GM19463 (cell line): ENCODE measurements at regions not wholly inside any gene's neighbourhood (a gene's known extent, or its start where the extent isn't known, plus 50 kb on each side); places are given as distances from the start of the nearest gene placed in this dataset.

Source experiments
- ATAC-seq: cut with Tn5 transposase; IDR thresholded peaks from one replicate; pipeline ENCODE4 v1.9.1; 2021; ENCODE audit warnings: mild to moderate bottlenecking, moderate library complexity; ENCODE audit not compliant: unreplicated experiment

- ATAC-seq: no peak
Measured at GRCh38 chr16:26647870-26648269, 418.9 kb upstream of the C16orf82 start.

- ATAC-seq: no peak
Measured at GRCh38 chr16:26648851-26649250, 417.9 kb upstream of the C16orf82 start.

- ATAC-seq: no peak
Measured at GRCh38 chr16:26649381-26650045, 417.2 kb upstream of the C16orf82 start.

- ATAC-seq: no peak
Measured at GRCh38 chr16:26651464-26651863, 415.3 kb upstream of the C16orf82 start.

GRCh38 chr16:26651884-26652283 is 414.8 kb upstream of the C16orf82 start:
- ATAC-seq: no peak

- no peak for ATAC-seq
Measured at GRCh38 chr16:26658486-26658885, 408.2 kb upstream of the C16orf82 start.

GRCh38 chr16:26658915-26659314 is 407.8 kb upstream of the C16orf82 start:
- no peak for ATAC-seq

GRCh38 chr16:26664086-26664485 is 402.6 kb upstream of the C16orf82 start:
- ATAC-seq: no peak

- no peak for ATAC-seq
Measured at GRCh38 chr16:26665166-26665939, 401.4 kb upstream of the C16orf82 start.

- ATAC-seq: no peak
Measured at GRCh38 chr16:26666486-26666885, 400.2 kb upstream of the C16orf82 start.

- no peak for ATAC-seq
Measured at GRCh38 chr16:26667307-26667706, 399.4 kb upstream of the C16orf82 start.

- no peak for ATAC-seq
Measured at GRCh38 chr16:26668026-26668425, 398.7 kb upstream of the C16orf82 start.

GRCh38 chr16:26672206-26672605 is 394.5 kb upstream of the C16orf82 start:
- ATAC-seq: no peak

- ATAC-seq: no peak
Measured at GRCh38 chr16:26673011-26673410, 393.7 kb upstream of the C16orf82 start.

- ATAC-seq: no peak
Measured at GRCh38 chr16:26680671-26681070, 386.1 kb upstream of the C16orf82 start.

- ATAC-seq: no peak
Measured at GRCh38 chr16:26688105-26688504, 378.6 kb upstream of the C16orf82 start.

- ATAC-seq: no peak
Measured at GRCh38 chr16:26688699-26689098, 378.0 kb upstream of the C16orf82 start.

- ATAC-seq: no peak
Measured at GRCh38 chr16:26692658-26693057, 374.1 kb upstream of the C16orf82 start.

- no peak for ATAC-seq
Measured at GRCh38 chr16:26697807-26698206, 368.9 kb upstream of the C16orf82 start.

- ATAC-seq: no peak
Measured at GRCh38 chr16:26700250-26700649, 366.5 kb upstream of the C16orf82 start.

GRCh38 chr16:26701243-26701886 is 365.4 kb upstream of the C16orf82 start:
- no peak for ATAC-seq

- ATAC-seq: no peak
Measured at GRCh38 chr16:26705346-26705745, 361.4 kb upstream of the C16orf82 start.
